IMR-90 (cell line): ENCODE measurements at regions not wholly inside any gene's neighbourhood (a gene's known extent, or its start where the extent isn't known, plus 50 kb on each side); places are given as distances from the start of the nearest gene placed in this dataset.

ENCODE experiments used
- ATAC-seq: fragments of 200-7000 bp; cut with Tn5 transposase; 2 replicates; pipeline ENCODE4 v1.9.1; 2020; ENCODE audit warnings: low read depth, mild to moderate bottlenecking, moderate library complexity
- BruUV-seq: library from RNA; stranded (reverse); fragments of 400-500 nt; replicated peaks from 2 replicates; lab custom pipeline; 2021; lab: Mats Ljungman, UMichigan
- CTCF ChIA-PET: fragments of 300-600 bp; formaldehyde crosslinking; extraction: SDS; loops from one replicate; lab custom pipeline; 2021; ENCODE audit warnings: antibody characterized with exemption; lab: Yijun Ruan, JAX
- POLR2A ChIA-PET: fragments of 300-600 bp; sonication (Branson Sonifier 250); formaldehyde crosslinking; loops from one replicate; lab custom pipeline; 2022; ENCODE audit warnings: antibody characterized with exemption; ENCODE audit not compliant: unreplicated experiment; lab: Charles Lee
- DNase-seq: peaks from one replicate; pipeline ENCODE4 v3.0.0; 2013
- H2AFZ ChIP-seq: replicated peaks from 2 replicates; pipeline ENCODE3; 2013; ENCODE audit warnings: low read length, mild to moderate bottlenecking; ENCODE audit not compliant: poor library complexity
- H2AK5ac ChIP-seq: 2 replicates; pipeline ENCODE4 v1.6.1; 2013; ENCODE audit warnings: low read depth, low read length, inconsistent platforms
- H2AK9ac ChIP-seq: replicated peaks from 2 replicates; pipeline ENCODE3; 2013; ENCODE audit warnings: mild to moderate bottlenecking, low read depth, low read length, moderate library complexity; ENCODE audit not compliant: poor library complexity
- H2BK120ac ChIP-seq: 2 replicates; pipeline ENCODE4 v1.6.1; 2013; ENCODE audit warnings: low read depth, low read length, inconsistent platforms
- H2BK15ac ChIP-seq: 3 replicates; pipeline ENCODE4 v1.6.1; 2013; ENCODE audit warnings: low read depth, low read length, inconsistent platforms
- H2BK20ac ChIP-seq: 2 replicates; pipeline ENCODE4 v1.6.1; 2013; ENCODE audit warnings: low read depth, mild to moderate bottlenecking, inconsistent platforms, low read length, moderate library complexity
- H2BK5ac ChIP-seq: 2 replicates; pipeline ENCODE4 v1.6.1; 2013; ENCODE audit warnings: mild to moderate bottlenecking, low read depth, low read length, inconsistent platforms; ENCODE audit not compliant: poor library complexity, severe bottlenecking
- H3K14ac ChIP-seq: replicated peaks from 2 replicates; pipeline ENCODE4 v1.6.1; 2013; ENCODE audit warnings: low read depth, low read length, inconsistent platforms
- H3K18ac ChIP-seq: 2 replicates; pipeline ENCODE4 v1.6.1; 2013; ENCODE audit warnings: low read depth, low read length, control low read depth
- H3K23ac ChIP-seq: 2 replicates; pipeline ENCODE4 v1.6.1; 2013; ENCODE audit warnings: low read depth, low read length, inconsistent platforms
- H3K27ac ChIP-seq: 2 replicates; pipeline ENCODE4 v1.5.1; 2013; ENCODE audit warnings: mild to moderate bottlenecking, control low read depth, low read length; ENCODE audit not compliant: insufficient read depth
- H3K27me3 ChIP-seq: 2 replicates; pipeline ENCODE4 v1.6.1; 2013; ENCODE audit warnings: low read length; ENCODE audit not compliant: control insufficient read depth, insufficient read depth
- H3K36me3 ChIP-seq: 2 replicates; pipeline ENCODE4 v1.6.1; 2013; ENCODE audit warnings: low read length, mixed read lengths; ENCODE audit not compliant: control insufficient read depth, insufficient read depth
- H3K4ac ChIP-seq: 2 replicates; pipeline ENCODE4 v1.6.1; 2013; ENCODE audit warnings: low read depth, low read length, inconsistent platforms
- H3K4me1 ChIP-seq: 2 replicates; pipeline ENCODE4 v1.6.1; 2013; ENCODE audit warnings: low read length, mixed read lengths; ENCODE audit not compliant: control insufficient read depth, insufficient read depth
- H3K4me2 ChIP-seq: 2 replicates; pipeline ENCODE4 v1.6.1; 2013; ENCODE audit warnings: low read depth, mild to moderate bottlenecking, control low read depth, low read length, moderate library complexity
- H3K4me3 ChIP-seq: 2 replicates; pipeline ENCODE4 v1.5.1; 2013; ENCODE audit warnings: low read depth, mild to moderate bottlenecking, control low read depth, low read length, moderate library complexity; ENCODE audit not compliant: insufficient read depth
- H3K56ac ChIP-seq: 2 replicates; pipeline ENCODE4 v1.6.1; 2013; ENCODE audit warnings: low read length, inconsistent platforms; ENCODE audit not compliant: insufficient read depth; ENCODE audit errors: extremely low read depth
- H3K79me1 ChIP-seq, 2 experiments: 2 replicates each; pipeline ENCODE4 v1.6.1; 2013; ENCODE audit warnings: low read length in 2 of 2, inconsistent platforms in 1 of 2, low read depth in 1 of 2
- H3K9ac ChIP-seq: 2 replicates; pipeline ENCODE4 v1.6.1; 2013; ENCODE audit warnings: low read depth, low read length, control low read depth
- H3K9me1 ChIP-seq: 2 replicates; pipeline ENCODE4 v1.6.1; 2013; ENCODE audit warnings: low read length, inconsistent platforms; ENCODE audit not compliant: insufficient read depth
- H3K9me3 ChIP-seq: 2 replicates; pipeline ENCODE4 v1.6.1; 2013; ENCODE audit warnings: low read length; ENCODE audit not compliant: control insufficient read depth, insufficient read depth
- H4K20me1 ChIP-seq: 2 replicates; pipeline ENCODE4 v1.6.1; 2013; ENCODE audit warnings: low read length, inconsistent platforms; ENCODE audit not compliant: insufficient read depth
- H4K5ac ChIP-seq: 2 replicates; pipeline ENCODE4 v1.6.1; 2013; ENCODE audit warnings: mild to moderate bottlenecking, low read depth, low read length, control low read depth
- H4K8ac ChIP-seq, 2 experiments: 2 replicates each; pipeline ENCODE4 v1.6.1; 2013; ENCODE audit warnings: low read depth in 2 of 2, low read length in 2 of 2, control low read depth in 1 of 2, inconsistent platforms in 1 of 2
- H4K91ac ChIP-seq: 2 replicates; pipeline ENCODE4 v1.6.1; 2013; ENCODE audit warnings: low read depth, low read length, inconsistent platforms; ENCODE audit not compliant: insufficient read depth
- BHLHE40 ChIP-seq: fragments of 150-350 bp; IDR thresholded peaks from 2 replicates; pipeline ENCODE4 v1.6.1; 2016; ENCODE audit warnings: mild to moderate bottlenecking, low read depth, low read length
- CEBPB ChIP-seq: IDR thresholded peaks from 2 replicates; pipeline ENCODE4 v1.6.1; 2012; ENCODE audit warnings: low read depth, low read length, improper control_type of control experiment
- CHD1 ChIP-seq: IDR thresholded peaks from 2 replicates; pipeline ENCODE4 v1.6.1; 2012; ENCODE audit warnings: low read depth, low read length, improper control_type of control experiment
- CTCF ChIP-seq: conservative IDR thresholded peaks from 2 replicates; pipeline ENCODE4 v1.5.1; 2012; ENCODE audit warnings: mild to moderate bottlenecking, low read depth, low read length, improper control_type of control experiment
- MAFK ChIP-seq: IDR thresholded peaks from 2 replicates; pipeline ENCODE4 v1.6.1; 2012; ENCODE audit warnings: low read depth, low read length, improper control_type of control experiment
- MAZ ChIP-seq: IDR thresholded peaks from 2 replicates; pipeline ENCODE4 v1.6.1; 2012; ENCODE audit warnings: low read depth, mild to moderate bottlenecking, low read length, improper control_type of control experiment, moderate library complexity, borderline replicate concordance
- MXI1 ChIP-seq: IDR thresholded peaks from 2 replicates; pipeline ENCODE4 v1.6.1; 2012; ENCODE audit warnings: low read depth, mild to moderate bottlenecking, low read length, moderate library complexity, borderline replicate concordance
- NFE2L2 ChIP-seq: fragments of 150-350 bp; IDR thresholded peaks from 2 replicates; pipeline ENCODE4 v1.6.1; 2016; ENCODE audit warnings: low read depth, mild to moderate bottlenecking, low read length
- POLR2A ChIP-seq: IDR thresholded peaks from 2 replicates; pipeline ENCODE4 v1.6.1; 2012; ENCODE audit warnings: mild to moderate bottlenecking, low read depth, low read length
- RAD21 ChIP-seq: IDR thresholded peaks from 2 replicates; pipeline ENCODE4 v1.6.1; 2012; ENCODE audit warnings: low read length, improper control_type of control experiment
- RCOR1 ChIP-seq: IDR thresholded peaks from 2 replicates; pipeline ENCODE4 v1.6.1; 2012; ENCODE audit warnings: mild to moderate bottlenecking, low read length, improper control_type of control experiment; ENCODE audit not compliant: insufficient replicate concordance
- RFX5 ChIP-seq: IDR thresholded peaks from 2 replicates; pipeline ENCODE4 v1.8.0; 2012; ENCODE audit warnings: low read depth, mild to moderate bottlenecking, low read length, moderate library complexity
- WGBS, 2 experiments: methylation state at CpG; one replicate each; pipeline versions ENCODE4 v1.1.5 to v1.1.7; 2013; ENCODE audit warnings: missing lambda C conversion rate in 2 of 2; ENCODE audit not compliant: insufficient read length in 1 of 2; ENCODE audit errors: extremely low coverage in 2 of 2; 5-methylcytosine and 5-hydroxymethylcytosine counted together
- dilution Hi-C: fragments of 300-500 bp; cut with HindIII; formaldehyde crosslinking; loops from one replicate; pipeline ENCODE4 v1.14.3; 2018; ENCODE audit warnings: low sequenced_read_pairs; ENCODE audit not compliant: unreplicated experiment
- in situ Hi-C: fragments of 300-500 bp; cut with MboI; formaldehyde crosslinking; loops from 3 replicates; pipeline ENCODE4 v1.14.3; 2019; ENCODE audit warnings: low sequenced_read_pairs, inconsistent platforms, mixed read lengths
- intact Hi-C: fragments of 100-400 bp; cut with micrococcal nuclease; formaldehyde crosslinking; loops from 2 replicates; pipeline ENCODE4 v1.10.0; 2022
- TF ChIP-seq, protein P1 (sequence below): fragments of 150-350 bp; IDR thresholded peaks from 2 replicates; pipeline ENCODE4 v1.6.1; 2017; ENCODE audit warnings: mild to moderate bottlenecking, antibody characterized with exemption, low read length, low read depth
- TF ChIP-seq, protein P2 (sequence below): fragments of 150-350 bp; IDR thresholded peaks from 2 replicates; pipeline ENCODE4 v1.6.1; 2016; ENCODE audit warnings: low read depth, mild to moderate bottlenecking, low read length, moderate library complexity, borderline replicate concordance

GRCh38 chr21:18630446-18630845, 226.9 kb upstream of the TMPRSS15 start:
- no peak overlapping the region for H4K8ac ChIP-seq
- no peak overlapping the region for H3K4ac ChIP-seq
- H2AFZ ChIP-seq, result no peak overlapping the region
- no peak overlapping the region for H3K23ac ChIP-seq
- H4K5ac ChIP-seq, result no peak overlapping the region
- in situ Hi-C loops (loop anchor here (25.0 kb wide), 1 partner anchor 93 kb away; no protein-coding TSS in a partner anchor), dilution Hi-C loops (no loop called here), intact Hi-C loops (no loop called here)
- no peak overlapping the region for H3K27ac ChIP-seq
- WGBS, 2 experiments, result no CpG with 5 or more reads among the region's 2 CpGs
- 0 out of 2 replicates have a peak, but pooled peaks cover 3% of the 10 kb centered on the region for H3K9me3 ChIP-seq
- DNase-seq, result no peak
- no peak overlapping the region for H4K91ac ChIP-seq
- no TSS peak for BruUV-seq
- no peaks in the 10 kb centered on the region for H3K36me3 ChIP-seq
- H3K56ac ChIP-seq, result no peak overlapping the region
- no peak overlapping the region for H2BK120ac ChIP-seq
- no peaks in the 10 kb centered on the region for H3K27me3 ChIP-seq
- no peaks in the 10 kb centered on the region for H4K20me1 ChIP-seq
- H3K9ac ChIP-seq, result no peak overlapping the region
- H3K79me1 ChIP-seq, result no peaks in the 10 kb centered on the region
- H3K18ac ChIP-seq, result no peak overlapping the region
- H2AK9ac ChIP-seq, result no peak overlapping the region
- ChIA-PET CTCF (no interaction called here), POLR2A (no interaction called here)
- H2AK5ac ChIP-seq, result no peak overlapping the region
- no peak overlapping the region for H3K4me2 ChIP-seq
- no peak for TF ChIP-seq MAZ
- TF ChIP-seq MXI1, result no peak
- no peak for TF ChIP-seq CHD1
- TF ChIP-seq RAD21, result no peak
- TF ChIP-seq, protein P1, sequence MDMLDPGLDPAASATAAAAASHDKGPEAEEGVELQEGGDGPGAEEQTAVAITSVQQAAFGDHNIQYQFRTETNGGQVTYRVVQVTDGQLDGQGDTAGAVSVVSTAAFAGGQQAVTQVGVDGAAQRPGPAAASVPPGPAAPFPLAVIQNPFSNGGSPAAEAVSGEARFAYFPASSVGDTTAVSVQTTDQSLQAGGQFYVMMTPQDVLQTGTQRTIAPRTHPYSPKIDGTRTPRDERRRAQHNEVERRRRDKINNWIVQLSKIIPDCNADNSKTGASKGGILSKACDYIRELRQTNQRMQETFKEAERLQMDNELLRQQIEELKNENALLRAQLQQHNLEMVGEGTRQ, result no peak
- no peak for TF ChIP-seq POLR2A
- no peak for TF ChIP-seq CTCF
- TF ChIP-seq BHLHE40, result no peak
- no peak for TF ChIP-seq CEBPB
- no peak for TF ChIP-seq RFX5
- TF ChIP-seq, protein P2, sequence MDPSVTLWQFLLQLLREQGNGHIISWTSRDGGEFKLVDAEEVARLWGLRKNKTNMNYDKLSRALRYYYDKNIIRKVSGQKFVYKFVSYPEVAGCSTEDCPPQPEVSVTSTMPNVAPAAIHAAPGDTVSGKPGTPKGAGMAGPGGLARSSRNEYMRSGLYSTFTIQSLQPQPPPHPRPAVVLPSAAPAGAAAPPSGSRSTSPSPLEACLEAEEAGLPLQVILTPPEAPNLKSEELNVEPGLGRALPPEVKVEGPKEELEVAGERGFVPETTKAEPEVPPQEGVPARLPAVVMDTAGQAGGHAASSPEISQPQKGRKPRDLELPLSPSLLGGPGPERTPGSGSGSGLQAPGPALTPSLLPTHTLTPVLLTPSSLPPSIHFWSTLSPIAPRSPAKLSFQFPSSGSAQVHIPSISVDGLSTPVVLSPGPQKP, result no peak
- no peak for TF ChIP-seq NFE2L2
- TF ChIP-seq RCOR1, result no peak
- TF ChIP-seq MAFK, result no peak
- H3K4me3 ChIP-seq, result no peak overlapping the region
- H2BK5ac ChIP-seq, result no peak overlapping the region
- no peak overlapping the region for H3K14ac ChIP-seq
- ATAC-seq, result no peak
- H2BK20ac ChIP-seq, result no peak overlapping the region
- H3K4me1 ChIP-seq, result no peaks in the 10 kb centered on the region
- no peak overlapping the region for H2BK15ac ChIP-seq
- no peaks in the 10 kb centered on the region for H3K9me1 ChIP-seq
